SK-N-SH treated with all-trans-retinoic acid at 6 μM for 48 hours (cell line): ENCODE measurements at regions not wholly inside any gene's neighbourhood (a gene's known extent, or its start where the extent isn't known, plus 50 kb on each side); places are given as distances from the start of the nearest gene placed in this dataset.

Experiments
- ATAC-seq: fragments of 200-7000 bp; cut with Tn5 transposase; 3 replicates; pipeline ENCODE4 v1.9.1; 2020; ENCODE audit warnings: mild to moderate bottlenecking, moderate library complexity
- ARNTL ChIP-seq: fragments of 450-650 bp; formaldehyde crosslinking; IDR thresholded peaks from 2 replicates; pipeline ENCODE4 v1.5.0; 2020; ENCODE audit warnings: low read depth, mild to moderate bottlenecking, moderate library complexity, borderline replicate concordance
- BACH2 ChIP-seq: fragments of 250-450 bp; sonication (Bioruptor Pico); IDR thresholded peaks from 2 replicates; pipeline ENCODE4 v1.9.0; 2021; ENCODE audit warnings: mild to moderate bottlenecking, borderline replicate concordance
- CSDC2 ChIP-seq: fragments of 250-450 bp; sonication (Bioruptor Pico); IDR thresholded peaks from 2 replicates; pipeline ENCODE4 v1.5.0; 2020; ENCODE audit warnings: mild to moderate bottlenecking, moderate library complexity
- CSRNP3 ChIP-seq: fragments of 250-450 bp; sonication (Bioruptor Pico); IDR thresholded peaks from 2 replicates; pipeline ENCODE4 v1.5.1; 2021; ENCODE audit warnings: mild to moderate bottlenecking, moderate library complexity
- ESRRG ChIP-seq: fragments of 250-450 bp; sonication (Bioruptor Pico); IDR thresholded peaks from 2 replicates; pipeline ENCODE4 v1.6.1; 2021; ENCODE audit warnings: mild to moderate bottlenecking
- ISL1 ChIP-seq: fragments of 250-450 bp; sonication (Bioruptor Pico); IDR thresholded peaks from 2 replicates; pipeline ENCODE4 v2.1.2; 2022; ENCODE audit warnings: mild to moderate bottlenecking, moderate library complexity
- OSR1 ChIP-seq: fragments of 250-450 bp; sonication (Bioruptor Pico); IDR thresholded peaks from 2 replicates; pipeline ENCODE4 v1.8.0; 2022; ENCODE audit warnings: moderate library complexity, mild to moderate bottlenecking, inconsistent platforms
- POU6F1 ChIP-seq: fragments of 250-450 bp; sonication (Bioruptor Pico); IDR thresholded peaks from 2 replicates; pipeline ENCODE4 v1.8.0; 2021; ENCODE audit warnings: low read depth, mild to moderate bottlenecking, moderate library complexity, borderline replicate concordance
- PPARA ChIP-seq: fragments of 250-450 bp; sonication (Bioruptor Pico); IDR thresholded peaks from 2 replicates; pipeline ENCODE4 v1.5.0; 2020; ENCODE audit warnings: mild to moderate bottlenecking, borderline replicate concordance
- RARB ChIP-seq: fragments of 250-450 bp; sonication (Bioruptor Pico); IDR thresholded peaks from 2 replicates; pipeline ENCODE4 v1.8.0; 2021; ENCODE audit warnings: mild to moderate bottlenecking, moderate library complexity
- SNAI2 ChIP-seq: fragments of 250-450 bp; sonication (Bioruptor Pico); IDR thresholded peaks from 2 replicates; pipeline ENCODE4 v1.5.0; 2020; ENCODE audit warnings: mild to moderate bottlenecking, moderate library complexity
- TCF4 ChIP-seq: fragments of 250-450 bp; sonication (Bioruptor Pico); IDR thresholded peaks from 2 replicates; pipeline ENCODE4 v1.8.0; 2021; ENCODE audit warnings: mild to moderate bottlenecking, moderate library complexity, borderline replicate concordance
- TOX ChIP-seq: fragments of 250-450 bp; sonication (Bioruptor Pico); IDR thresholded peaks from 2 replicates; pipeline ENCODE4 v1.8.0; 2021; ENCODE audit warnings: mild to moderate bottlenecking, moderate library complexity, borderline replicate concordance
- ZC3H10 ChIP-seq: fragments of 250-450 bp; sonication (Bioruptor Pico); IDR thresholded peaks from 2 replicates; pipeline ENCODE4 v1.5.1; 2021; ENCODE audit warnings: mild to moderate bottlenecking, moderate library complexity
- ZFP3 ChIP-seq: fragments of 250-450 bp; sonication (Bioruptor Pico); IDR thresholded peaks from 2 replicates; pipeline ENCODE4 v1.5.0; 2020; ENCODE audit warnings: mild to moderate bottlenecking, moderate library complexity
- ZFP30 ChIP-seq: fragments of 450-650 bp; formaldehyde crosslinking; IDR thresholded peaks from 2 replicates; pipeline ENCODE4 v1.5.0; 2022; ENCODE audit warnings: mild to moderate bottlenecking, moderate library complexity
- ZNF565 ChIP-seq: fragments of 450-650 bp; formaldehyde crosslinking; conservative IDR thresholded peaks from 2 replicates; pipeline ENCODE4 v1.5.0; 2020; ENCODE audit warnings: low read depth, mild to moderate bottlenecking, moderate library complexity
- ZNF70 ChIP-seq: fragments of 450-650 bp; formaldehyde crosslinking; IDR thresholded peaks from 2 replicates; pipeline ENCODE4 v1.5.0; 2020; ENCODE audit warnings: mild to moderate bottlenecking, moderate library complexity
- ZNF8 ChIP-seq: fragments of 450-650 bp; formaldehyde crosslinking; IDR thresholded peaks from 2 replicates; pipeline ENCODE4 v1.5.0; 2020; ENCODE audit warnings: mild to moderate bottlenecking, moderate library complexity
- TF ChIP-seq, protein P1 (sequence below): fragments of 250-450 bp; sonication (Bioruptor Pico); IDR thresholded peaks from 2 replicates; pipeline ENCODE4 v1.5.0; 2020; ENCODE audit warnings: mild to moderate bottlenecking, moderate library complexity

DNA sequence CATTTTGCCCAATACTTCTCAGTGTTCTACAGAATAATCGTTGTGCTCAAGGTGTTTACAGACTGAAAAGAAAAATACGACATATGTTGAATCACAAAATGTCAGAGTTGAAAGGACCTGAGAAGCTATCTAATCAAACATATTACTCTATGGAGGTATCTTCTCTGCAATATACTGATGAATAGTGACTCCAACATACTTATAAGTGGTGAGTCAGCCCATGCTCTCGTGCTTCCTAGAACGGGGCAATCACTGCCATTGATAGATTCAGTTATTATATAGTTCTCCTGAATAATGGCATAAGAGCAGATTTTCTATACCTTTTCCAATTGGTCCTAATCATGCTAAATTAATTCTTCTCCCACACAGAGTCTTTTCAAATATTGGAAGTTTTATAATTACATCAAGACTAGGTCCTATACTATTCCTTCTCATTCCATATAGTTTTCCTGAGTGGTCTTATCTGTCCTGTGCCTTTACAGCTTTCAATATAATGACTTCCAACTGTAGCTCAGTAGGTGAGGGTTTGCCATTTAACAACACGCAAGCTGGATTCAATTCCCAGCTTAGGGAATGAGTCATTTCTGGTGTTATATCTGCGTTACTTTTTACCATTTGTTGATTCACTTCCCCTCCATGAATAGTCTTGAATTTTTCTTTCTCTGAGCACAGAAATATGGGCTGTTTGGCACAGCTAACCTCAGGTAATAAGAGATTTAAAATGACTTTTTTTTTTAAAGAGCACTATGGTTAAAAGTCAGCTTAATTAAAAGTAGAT lies 81.1 kb downstream of the PLK2 start:
- TF ChIP-seq POU6F1 (CRISPR knock-in tag), result no peak
- no peak for TF ChIP-seq TCF4 (CRISPR knock-in tag)
- TF ChIP-seq TOX (CRISPR knock-in tag), result no peak
- no peak for TF ChIP-seq ZFP3 (CRISPR knock-in tag)
- no peak for TF ChIP-seq ZNF8 (CRISPR knock-in tag)
- TF ChIP-seq, protein P1, sequence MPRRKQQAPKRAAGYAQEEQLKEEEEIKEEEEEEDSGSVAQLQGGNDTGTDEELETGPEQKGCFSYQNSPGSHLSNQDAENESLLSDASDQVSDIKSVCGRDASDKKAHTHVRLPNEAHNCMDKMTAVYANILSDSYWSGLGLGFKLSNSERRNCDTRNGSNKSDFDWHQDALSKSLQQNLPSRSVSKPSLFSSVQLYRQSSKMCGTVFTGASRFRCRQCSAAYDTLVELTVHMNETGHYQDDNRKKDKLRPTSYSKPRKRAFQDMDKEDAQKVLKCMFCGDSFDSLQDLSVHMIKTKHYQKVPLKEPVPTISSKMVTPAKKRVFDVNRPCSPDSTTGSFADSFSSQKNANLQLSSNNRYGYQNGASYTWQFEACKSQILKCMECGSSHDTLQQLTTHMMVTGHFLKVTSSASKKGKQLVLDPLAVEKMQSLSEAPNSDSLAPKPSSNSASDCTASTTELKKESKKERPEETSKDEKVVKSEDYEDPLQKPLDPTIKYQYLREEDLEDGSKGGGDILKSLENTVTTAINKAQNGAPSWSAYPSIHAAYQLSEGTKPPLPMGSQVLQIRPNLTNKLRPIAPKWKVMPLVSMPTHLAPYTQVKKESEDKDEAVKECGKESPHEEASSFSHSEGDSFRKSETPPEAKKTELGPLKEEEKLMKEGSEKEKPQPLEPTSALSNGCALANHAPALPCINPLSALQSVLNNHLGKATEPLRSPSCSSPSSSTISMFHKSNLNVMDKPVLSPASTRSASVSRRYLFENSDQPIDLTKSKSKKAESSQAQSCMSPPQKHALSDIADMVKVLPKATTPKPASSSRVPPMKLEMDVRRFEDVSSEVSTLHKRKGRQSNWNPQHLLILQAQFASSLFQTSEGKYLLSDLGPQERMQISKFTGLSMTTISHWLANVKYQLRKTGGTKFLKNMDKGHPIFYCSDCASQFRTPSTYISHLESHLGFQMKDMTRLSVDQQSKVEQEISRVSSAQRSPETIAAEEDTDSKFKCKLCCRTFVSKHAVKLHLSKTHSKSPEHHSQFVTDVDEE (CRISPR knock-in tag), result no peak
- TF ChIP-seq ZNF565 (CRISPR knock-in tag), result no peak
- TF ChIP-seq SNAI2 (CRISPR knock-in tag), result no peak
- no peak for TF ChIP-seq BACH2
- no peak for TF ChIP-seq PPARA (CRISPR knock-in tag)
- TF ChIP-seq ESRRG (CRISPR knock-in tag), result no peak
- no peak for TF ChIP-seq ZNF70 (CRISPR knock-in tag)
- TF ChIP-seq RARB (CRISPR knock-in tag), result no peak
- TF ChIP-seq OSR1 (CRISPR knock-in tag), result no peak
- no peak for TF ChIP-seq CSRNP3
- no peak for ATAC-seq

DNA sequence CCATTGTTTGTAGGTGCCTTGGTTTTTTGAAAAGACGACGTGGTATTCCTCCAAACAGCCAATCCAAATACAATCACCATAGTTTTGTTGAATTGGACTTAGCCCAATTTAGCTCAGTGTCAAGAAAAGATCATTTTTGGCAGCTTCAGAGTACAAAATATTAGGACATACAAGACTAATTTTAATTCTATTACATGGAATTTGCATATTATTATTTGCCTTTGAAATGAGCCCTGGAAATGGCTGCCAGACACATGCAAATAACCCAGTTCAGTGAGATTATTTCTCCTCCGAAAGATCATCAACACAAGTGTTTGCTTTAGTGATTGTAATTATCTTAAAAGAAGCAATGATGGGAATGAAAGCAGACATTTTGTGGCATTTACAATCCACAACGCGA lies 89.3 kb downstream of the PLK2 start:
- TF ChIP-seq ISL1, result no peak
- TF ChIP-seq BACH2, result no peak
- TF ChIP-seq ZNF70 (CRISPR knock-in tag), result no peak
- TF ChIP-seq ARNTL (CRISPR knock-in tag), result no peak
- TF ChIP-seq OSR1 (CRISPR knock-in tag), result no peak
- no peak for TF ChIP-seq POU6F1 (CRISPR knock-in tag)
- no peak for TF ChIP-seq ZNF8 (CRISPR knock-in tag)
- TF ChIP-seq TCF4 (CRISPR knock-in tag), result no peak
- TF ChIP-seq CSDC2 (CRISPR knock-in tag), result no peak
- no peak for TF ChIP-seq TOX (CRISPR knock-in tag)
- no peak for TF ChIP-seq ZC3H10 (CRISPR knock-in tag)
- no peak for ATAC-seq

- no peak for ATAC-seq
- TF ChIP-seq PPARA (CRISPR knock-in tag), result no peak
- TF ChIP-seq CSDC2 (CRISPR knock-in tag), result no peak
- no peak for TF ChIP-seq ZFP30
- no peak for TF ChIP-seq ZNF8 (CRISPR knock-in tag)
- TF ChIP-seq BACH2, result no peak
Measured at GRCh38 chr5:58369513-58370190, 90.2 kb downstream of the PLK2 start.
